Limb (tissue), 2 donors: ENCODE measurements at regions not wholly inside any gene's neighbourhood (a gene's known extent, or its start where the extent isn't known, plus 50 kb on each side); places are given as distances from the start of the nearest gene placed in this dataset.
"Not testable (repeated sequence)": the region's sequence is repeated elsewhere in the genome, so short reads cannot be mapped to it uniquely, and the experiment has no call there.

ENCODE experiments used
- DNase-seq, 2 donors: peaks; one replicate each; pipeline ENCODE4 v3.0.0-alpha.2; 2016; ENCODE audit errors: extremely low spot score in 2 of 2

- no peak for DNase-seq
Observed at GRCh38 chr10:44278837-44279324, 106.0 kb downstream of the CXCL12 start.

DNA sequence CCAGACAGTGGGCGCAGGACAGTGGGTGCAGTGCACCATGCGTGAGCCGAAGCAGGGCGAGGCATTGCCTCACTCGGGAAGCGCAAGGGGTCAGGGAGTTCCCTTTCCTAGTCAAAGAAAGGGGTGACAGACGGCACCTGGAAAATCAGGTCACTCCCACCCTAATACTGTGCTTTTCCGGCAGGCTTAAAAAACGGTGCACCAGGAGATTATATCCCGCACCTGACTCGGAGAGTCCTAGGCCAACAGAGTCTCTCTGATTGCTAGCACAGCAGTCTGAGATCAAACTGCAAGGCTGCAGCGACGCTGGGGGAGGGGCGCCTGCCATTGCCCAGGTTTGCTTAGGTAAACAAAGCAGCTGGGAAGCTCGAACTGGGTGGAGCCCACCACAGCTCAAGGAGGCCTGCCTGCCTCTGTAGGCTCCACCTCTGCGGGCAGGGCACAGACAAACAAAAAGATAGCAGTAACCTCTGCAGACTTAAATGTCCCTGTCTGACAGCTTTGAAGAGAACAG lies 116.4 kb downstream of the CXCL12 start:
- DNase-seq: not testable (repeated sequence)

- DNase-seq: no peak
Observed at GRCh38 chr10:44267007-44267406, 117.9 kb downstream of the CXCL12 start.

DNA sequence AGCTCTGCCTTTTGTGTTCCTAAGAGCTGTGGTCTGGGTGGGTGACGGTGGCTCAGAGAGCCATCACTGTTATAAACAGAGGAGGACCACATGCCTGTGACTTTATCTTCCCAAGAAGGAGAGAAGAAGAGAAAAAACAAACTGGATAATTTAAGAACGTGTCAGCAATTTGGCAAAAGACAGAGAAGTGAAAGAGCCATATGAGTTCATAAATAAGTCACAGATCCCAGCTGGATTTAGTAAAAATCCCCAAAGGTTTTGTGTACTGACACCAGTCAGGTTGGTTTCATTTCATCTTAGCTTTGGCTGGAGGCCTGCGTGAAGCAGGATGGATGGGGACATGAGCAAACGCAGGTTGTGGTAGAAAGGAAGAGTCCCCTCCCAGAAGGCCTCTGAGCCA lies 120.7 kb downstream of the CXCL12 start:
- no peak for DNase-seq

- no peak for DNase-seq
Observed at GRCh38 chr10:44263771-44264170, 121.1 kb downstream of the CXCL12 start.

- no peak for DNase-seq
Observed at GRCh38 chr10:44262551-44263251, 122.2 kb downstream of the CXCL12 start.

DNA sequence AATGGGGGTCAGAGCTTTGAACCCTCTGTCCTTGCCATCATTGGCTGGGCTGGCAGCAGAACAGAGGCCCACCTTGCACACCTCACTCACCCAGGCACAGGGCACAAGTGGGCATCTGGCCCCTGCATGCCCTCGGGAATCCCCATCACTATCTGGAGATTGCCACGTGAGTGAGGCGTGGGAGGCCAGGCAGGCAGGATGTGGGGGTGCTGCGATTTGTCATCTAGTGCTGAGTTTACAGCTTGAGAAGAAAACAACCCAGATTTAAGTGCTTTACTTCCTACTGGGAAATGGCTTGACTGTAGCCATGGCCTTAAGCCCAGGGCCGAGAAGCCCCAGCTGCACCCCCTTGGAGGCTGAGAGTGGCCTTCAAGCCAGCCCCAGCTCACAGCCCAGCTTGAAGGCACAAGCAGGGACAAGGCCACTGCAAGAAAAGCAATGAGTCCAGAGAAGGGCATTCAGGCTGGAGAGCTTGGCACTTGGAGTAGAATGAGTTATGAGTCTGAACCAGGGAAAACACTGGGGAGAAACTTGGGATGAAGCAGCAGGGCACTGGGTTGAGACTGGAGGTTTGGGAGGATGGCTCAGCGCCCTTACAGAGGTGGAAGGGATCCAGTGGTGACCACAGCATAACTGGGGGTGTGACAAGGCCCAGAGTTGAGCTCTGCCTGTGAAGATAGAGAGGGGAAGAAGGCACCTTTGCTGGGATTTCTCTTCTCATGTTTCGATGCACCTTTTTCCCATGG lies 123.0 kb downstream of the CXCL12 start:
- DNase-seq: no peak

GRCh38 chr10:44261296-44261695 lies 123.6 kb downstream of the CXCL12 start:
- no peak for DNase-seq

DNA sequence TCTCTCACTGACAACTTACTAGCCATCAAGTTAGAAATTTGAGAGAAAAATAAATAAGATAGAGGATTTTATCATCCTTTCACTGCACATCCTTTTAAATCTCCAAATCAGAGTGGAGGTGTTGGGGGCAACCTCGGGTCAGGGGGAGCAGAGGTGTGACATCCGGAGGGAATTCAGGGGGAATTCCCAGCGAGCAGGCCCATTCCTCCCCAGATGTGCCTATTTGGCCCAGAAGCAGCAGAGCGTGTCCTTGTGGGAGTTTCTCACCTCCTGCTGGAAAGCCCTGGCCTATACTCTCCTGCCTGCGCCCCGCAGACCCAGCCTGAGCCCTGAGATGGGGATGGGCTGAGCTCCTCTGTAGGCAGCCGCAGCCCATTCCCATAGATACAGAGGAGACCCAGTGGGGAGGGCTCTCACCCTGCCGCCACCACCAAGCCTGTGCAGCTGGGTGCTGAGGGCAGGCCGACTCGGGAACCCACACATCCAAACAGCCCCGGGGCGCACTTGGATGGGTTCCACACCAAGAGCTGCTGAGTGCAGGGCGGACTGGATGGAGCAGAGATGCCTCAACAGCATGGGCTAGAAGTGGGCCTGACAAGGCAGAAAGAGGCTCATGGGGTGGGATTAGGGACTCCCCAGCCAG lies 124.5 kb downstream of the CXCL12 start:
- DNase-seq: no peak

DNA sequence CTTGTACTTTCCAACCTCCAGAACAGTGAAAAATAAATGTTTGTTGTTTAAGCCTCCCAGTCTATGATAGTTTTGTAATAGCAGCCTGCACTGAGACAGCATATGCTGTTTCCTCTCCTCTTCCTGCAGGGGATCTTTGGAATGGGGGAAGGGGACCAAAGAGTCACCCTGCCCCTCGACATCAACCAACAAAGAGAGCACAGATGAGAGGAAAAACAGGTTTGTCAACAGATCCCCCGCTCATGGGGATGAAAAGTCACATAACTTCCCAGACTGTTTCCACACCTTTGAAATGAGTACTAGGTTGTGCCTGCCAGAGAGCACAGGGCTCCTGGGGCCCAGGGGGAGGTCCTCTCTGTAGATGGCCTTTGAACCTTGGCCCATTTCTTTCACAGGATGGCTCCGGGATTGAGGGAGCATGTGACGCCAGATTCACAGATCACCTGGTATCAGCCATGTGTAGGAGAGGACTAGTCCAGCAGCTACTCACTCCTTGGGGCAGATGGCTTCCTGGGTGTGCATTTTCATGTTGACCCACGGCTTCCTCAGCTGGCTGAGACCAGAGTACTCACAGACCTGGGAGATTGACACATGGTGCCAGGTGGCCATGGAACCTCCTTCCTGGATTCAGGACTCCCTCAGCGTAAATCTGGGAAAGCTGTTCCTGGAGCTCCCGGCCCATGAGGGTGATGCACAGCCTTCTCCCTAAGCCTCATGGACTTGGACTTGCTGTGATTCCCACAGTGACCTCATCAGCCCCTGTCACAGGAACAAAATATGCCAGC lies 125.6 kb downstream of the CXCL12 start:
- DNase-seq: no peak

- DNase-seq: no peak
Observed at GRCh38 chr10:44258460-44259089, 126.3 kb downstream of the CXCL12 start.

DNA sequence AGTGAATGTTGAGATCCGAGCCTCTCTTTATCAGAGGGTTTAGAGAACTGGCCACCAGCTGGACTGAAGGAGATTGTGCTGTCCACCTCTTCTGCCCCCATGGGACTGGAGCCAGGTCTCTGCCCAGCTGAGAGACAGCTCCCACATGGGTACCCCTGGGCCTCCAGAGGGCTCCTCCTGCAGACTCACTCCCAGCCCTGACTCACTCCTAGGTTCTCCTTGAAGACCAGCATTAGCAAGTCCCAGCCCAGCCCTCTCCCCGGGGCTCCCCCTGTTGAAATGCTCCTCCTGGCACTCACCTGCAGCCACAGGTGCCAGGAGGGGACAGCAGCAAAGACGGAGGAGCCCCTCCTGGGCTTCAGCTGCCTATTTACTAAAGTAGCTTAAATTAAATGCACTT lies 126.9 kb downstream of the CXCL12 start:
- DNase-seq: no peak

GRCh38 chr10:44253769-44254462 lies 131.0 kb downstream of the CXCL12 start:
- DNase-seq: peak in 1 of 2 donors; percentile 60

- not testable (repeated sequence) for DNase-seq
Observed at GRCh38 chr10:44252631-44253030, 132.3 kb downstream of the CXCL12 start.

DNA sequence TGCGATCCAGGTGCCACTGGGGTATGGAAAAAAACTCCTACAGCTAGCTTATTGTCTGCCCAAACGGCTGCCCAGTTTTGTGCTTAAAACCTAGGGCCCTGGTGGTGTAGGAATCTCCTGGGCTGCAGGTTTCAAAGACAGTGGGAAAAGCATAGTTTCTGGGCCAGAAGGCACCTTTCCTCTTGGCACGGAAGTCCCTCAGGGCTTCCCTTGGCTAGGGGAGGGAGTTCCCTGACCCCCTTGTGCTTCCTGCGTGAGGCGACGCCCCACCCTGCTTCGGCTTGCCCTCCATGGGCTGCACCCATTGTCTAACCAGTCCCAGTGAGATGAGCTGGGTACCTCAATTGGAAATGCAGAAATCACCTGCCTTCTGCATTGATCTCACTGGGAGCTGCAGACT lies 135.0 kb downstream of the CXCL12 start:
- DNase-seq: not testable (repeated sequence)

DNA sequence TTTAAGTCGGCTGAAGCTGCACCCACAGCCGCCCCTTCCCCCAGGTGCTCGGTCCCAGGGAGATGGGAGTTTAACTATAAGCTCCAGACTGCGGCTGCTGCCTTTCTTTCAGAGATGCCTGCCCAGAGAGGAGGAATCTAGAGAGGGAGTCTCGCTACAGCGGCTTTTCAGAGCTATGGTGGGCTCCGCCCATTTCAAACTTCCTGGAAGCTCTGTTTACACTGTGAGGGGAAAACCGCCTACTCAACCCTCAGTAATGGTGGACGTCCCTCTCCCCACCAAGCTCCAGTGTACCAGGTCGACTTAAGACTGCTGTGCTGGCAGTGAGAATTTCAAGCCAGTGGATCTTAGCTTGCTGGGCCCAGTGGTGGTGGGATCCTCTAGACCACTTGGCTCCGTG lies 135.4 kb downstream of the CXCL12 start:
- no peak for DNase-seq

GRCh38 chr10:44246700-44247099 lies 138.2 kb downstream of the CXCL12 start:
- not testable (repeated sequence) for DNase-seq

DNA sequence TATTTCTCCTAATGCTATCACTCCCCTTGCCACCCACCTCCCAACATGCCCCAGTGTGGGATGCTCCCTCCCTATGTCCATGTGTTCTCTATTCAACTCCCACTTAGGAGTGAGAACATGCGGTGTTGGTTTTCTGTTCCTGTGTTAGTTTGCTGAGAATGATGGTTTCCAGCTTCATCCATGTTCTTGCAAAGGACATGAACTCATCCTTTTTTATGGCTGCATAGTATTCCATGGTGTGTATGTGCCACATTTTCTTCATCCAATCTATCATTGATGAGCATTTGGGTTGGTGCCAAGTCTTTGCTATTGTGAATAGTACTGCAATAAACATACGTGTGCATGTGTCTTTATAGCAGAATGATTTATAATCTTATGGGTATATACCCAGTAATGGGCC lies 138.6 kb downstream of the CXCL12 start:
- DNase-seq: not testable (repeated sequence)

DNA sequence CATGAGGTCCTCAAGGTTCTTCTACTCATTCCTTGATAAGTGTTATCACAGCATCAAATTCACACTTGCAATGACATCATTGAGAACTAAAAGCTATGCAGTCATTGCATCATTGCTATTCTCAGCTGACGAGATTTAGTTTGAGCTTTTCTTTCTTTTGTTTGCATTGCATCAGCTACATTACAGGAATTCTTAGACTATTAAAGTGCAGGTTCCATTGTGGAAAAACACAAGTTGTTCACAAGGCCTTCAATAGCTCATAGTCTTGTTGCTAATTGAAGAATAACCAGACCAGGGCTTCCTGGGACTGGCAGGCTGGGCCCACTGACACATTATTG lies 139.3 kb downstream of the CXCL12 start:
- DNase-seq: no peak
